GM21381 (cell line): ENCODE measurements at regions not wholly inside any gene's neighbourhood (a gene's known extent, or its start where the extent isn't known, plus 50 kb on each side); places are given as distances from the start of the nearest gene placed in this dataset.

Experiments
- ATAC-seq: cut with Tn5 transposase; IDR thresholded peaks from one replicate; pipeline ENCODE4 v1.9.1; 2021; ENCODE audit warnings: mild to moderate bottlenecking, moderate library complexity; ENCODE audit not compliant: unreplicated experiment

DNA sequence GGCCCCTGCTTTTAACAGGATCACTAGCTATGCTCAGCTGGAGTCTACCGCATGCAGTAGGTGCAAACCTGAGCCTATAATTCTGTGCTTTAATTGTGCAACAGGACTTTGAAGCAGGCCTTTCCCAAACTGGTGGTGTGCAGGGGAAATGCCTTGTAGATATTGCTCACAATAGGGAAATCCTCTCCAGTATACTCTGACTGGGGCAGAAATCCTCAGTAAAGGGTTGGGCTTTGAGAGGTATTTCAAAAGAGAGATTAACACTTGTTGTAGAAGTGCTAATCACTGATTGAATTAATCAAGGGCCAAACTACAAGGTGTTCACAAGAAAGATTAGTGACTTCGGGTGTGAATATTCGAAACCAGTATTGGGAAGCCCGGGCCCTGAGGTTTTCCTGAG lies 58.5 kb upstream of the EXOC6 start:
- ATAC-seq, result no peak

DNA sequence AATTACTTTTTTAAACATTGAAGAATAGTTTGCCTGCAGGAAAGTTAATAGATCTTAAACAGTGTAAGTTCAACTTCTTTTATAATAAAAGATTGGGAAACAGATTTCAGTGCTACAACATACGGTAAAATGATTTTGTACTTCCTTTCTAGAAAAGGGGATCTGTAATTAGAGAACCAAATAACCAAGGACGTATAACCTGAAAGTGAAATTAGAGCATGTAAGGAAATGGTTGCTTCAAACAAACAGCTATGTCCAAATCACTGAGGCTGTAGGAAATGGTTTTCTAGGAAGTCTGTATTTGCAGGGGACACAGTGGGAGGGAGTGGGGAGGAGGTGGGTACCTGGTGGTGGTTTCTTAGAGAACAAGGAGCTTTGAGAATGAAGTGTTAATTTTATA lies 57.9 kb upstream of the EXOC6 start:
- ATAC-seq, result no peak

DNA sequence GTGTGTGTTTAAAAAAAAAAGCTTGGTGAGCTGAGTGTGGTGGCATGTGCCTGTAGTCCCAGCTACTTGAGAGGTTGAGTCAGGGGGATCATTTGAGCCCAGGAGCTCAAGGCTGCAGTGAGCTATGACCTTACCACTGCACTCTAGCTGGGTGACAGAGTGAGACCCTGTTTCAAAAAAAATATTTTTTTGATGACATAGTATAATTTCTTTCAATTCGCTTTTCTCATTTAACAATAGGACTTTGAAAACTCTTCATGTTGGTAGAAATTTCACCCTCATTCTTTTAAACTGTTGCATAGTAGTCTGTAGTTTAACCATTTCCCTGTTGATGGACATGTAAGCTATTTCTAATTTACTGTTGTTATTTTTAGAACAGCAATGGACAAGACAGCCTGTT lies 55.7 kb upstream of the EXOC6 start:
- no peak for ATAC-seq
